ENCODE measurements at regions not wholly inside any gene's neighbourhood (a gene's known extent, or its start where the extent isn't known, plus 50 kb on each side); places are given as distances from the start of the nearest gene placed in this dataset.

DNA sequence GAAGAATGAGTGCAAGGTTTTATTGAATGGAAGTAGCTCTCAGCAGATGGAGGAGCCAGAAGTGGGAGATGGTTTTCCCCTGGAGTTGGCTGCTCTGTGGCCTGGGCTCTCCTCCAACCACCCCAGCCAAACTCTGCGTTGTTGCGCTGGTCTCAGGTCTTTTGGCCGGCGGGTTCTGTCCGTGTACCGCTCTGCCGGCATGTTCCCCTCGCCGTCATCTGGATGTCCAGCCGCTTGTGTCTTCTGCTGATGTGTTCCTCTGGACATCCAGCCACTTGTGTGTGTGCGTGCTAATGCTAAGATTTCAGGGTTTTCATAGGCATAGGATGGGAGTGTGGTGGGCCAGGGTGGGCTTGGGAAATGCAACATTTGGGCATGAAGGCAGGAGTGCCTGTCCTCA, 1311.3 kb upstream of the TMEFF2 start:
- TF ChIP-seq RFX5 (IDR thresholded peaks at IDR 0.05) (no peak), ESRRA (IDR thresholded peaks at IDR 0.05; ENCODE audit: borderline replicate concordance, low read length) (no peak), RARB (CRISPR knock-in tag; IDR thresholded peaks at IDR 0.05) (no peak), MAZ (IDR thresholded peaks at IDR 0.05; ENCODE audit: borderline replicate concordance, low read depth, low read length) (no peak), BHLHE40 (IDR thresholded peaks at IDR 0.05; ENCODE audit: low read depth, low read length) (no peak), RCOR1 (IDR thresholded peaks at IDR 0.05; ENCODE audit: low read depth, low read length) (no peak), POLR2A (IDR thresholded peaks at IDR 0.05; ENCODE audit: low read length) (no peak), CEBPB (IDR thresholded peaks at IDR 0.05) (no peak), KDM1A (IDR thresholded peaks at IDR 0.05; ENCODE audit: low read depth) (no peak)
- TF ChIP-seq, protein P1, sequence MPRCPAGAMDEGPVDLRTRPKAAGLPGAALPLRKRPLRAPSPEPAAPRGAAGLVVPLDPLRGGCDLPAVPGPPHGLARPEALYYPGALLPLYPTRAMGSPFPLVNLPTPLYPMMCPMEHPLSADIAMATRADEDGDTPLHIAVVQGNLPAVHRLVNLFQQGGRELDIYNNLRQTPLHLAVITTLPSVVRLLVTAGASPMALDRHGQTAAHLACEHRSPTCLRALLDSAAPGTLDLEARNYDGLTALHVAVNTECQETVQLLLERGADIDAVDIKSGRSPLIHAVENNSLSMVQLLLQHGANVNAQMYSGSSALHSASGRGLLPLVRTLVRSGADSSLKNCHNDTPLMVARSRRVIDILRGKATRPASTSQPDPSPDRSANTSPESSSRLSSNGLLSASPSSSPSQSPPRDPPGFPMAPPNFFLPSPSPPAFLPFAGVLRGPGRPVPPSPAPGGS (IDR thresholded peaks at IDR 0.05) = no peak
- TF ChIP-seq, protein P2, sequence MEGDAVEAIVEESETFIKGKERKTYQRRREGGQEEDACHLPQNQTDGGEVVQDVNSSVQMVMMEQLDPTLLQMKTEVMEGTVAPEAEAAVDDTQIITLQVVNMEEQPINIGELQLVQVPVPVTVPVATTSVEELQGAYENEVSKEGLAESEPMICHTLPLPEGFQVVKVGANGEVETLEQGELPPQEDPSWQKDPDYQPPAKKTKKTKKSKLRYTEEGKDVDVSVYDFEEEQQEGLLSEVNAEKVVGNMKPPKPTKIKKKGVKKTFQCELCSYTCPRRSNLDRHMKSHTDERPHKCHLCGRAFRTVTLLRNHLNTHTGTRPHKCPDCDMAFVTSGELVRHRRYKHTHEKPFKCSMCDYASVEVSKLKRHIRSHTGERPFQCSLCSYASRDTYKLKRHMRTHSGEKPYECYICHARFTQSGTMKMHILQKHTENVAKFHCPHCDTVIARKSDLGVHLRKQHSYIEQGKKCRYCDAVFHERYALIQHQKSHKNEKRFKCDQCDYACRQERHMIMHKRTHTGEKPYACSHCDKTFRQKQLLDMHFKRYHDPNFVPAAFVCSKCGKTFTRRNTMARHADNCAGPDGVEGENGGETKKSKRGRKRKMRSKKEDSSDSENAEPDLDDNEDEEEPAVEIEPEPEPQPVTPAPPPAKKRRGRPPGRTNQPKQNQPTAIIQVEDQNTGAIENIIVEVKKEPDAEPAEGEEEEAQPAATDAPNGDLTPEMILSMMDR (IDR thresholded peaks at IDR 0.05) = no peak
- TF ChIP-seq, protein P3, sequence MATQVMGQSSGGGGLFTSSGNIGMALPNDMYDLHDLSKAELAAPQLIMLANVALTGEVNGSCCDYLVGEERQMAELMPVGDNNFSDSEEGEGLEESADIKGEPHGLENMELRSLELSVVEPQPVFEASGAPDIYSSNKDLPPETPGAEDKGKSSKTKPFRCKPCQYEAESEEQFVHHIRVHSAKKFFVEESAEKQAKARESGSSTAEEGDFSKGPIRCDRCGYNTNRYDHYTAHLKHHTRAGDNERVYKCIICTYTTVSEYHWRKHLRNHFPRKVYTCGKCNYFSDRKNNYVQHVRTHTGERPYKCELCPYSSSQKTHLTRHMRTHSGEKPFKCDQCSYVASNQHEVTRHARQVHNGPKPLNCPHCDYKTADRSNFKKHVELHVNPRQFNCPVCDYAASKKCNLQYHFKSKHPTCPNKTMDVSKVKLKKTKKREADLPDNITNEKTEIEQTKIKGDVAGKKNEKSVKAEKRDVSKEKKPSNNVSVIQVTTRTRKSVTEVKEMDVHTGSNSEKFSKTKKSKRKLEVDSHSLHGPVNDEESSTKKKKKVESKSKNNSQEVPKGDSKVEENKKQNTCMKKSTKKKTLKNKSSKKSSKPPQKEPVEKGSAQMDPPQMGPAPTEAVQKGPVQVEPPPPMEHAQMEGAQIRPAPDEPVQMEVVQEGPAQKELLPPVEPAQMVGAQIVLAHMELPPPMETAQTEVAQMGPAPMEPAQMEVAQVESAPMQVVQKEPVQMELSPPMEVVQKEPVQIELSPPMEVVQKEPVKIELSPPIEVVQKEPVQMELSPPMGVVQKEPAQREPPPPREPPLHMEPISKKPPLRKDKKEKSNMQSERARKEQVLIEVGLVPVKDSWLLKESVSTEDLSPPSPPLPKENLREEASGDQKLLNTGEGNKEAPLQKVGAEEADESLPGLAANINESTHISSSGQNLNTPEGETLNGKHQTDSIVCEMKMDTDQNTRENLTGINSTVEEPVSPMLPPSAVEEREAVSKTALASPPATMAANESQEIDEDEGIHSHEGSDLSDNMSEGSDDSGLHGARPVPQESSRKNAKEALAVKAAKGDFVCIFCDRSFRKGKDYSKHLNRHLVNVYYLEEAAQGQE (IDR thresholded peaks at IDR 0.05) = no peak
